Epidermal melanocyte (primary cell): ENCODE measurements at regions not wholly inside any gene's neighbourhood (a gene's known extent, or its start where the extent isn't known, plus 50 kb on each side); places are given as distances from the start of the nearest gene placed in this dataset.

Experiments used
- DNase-seq: peaks from one replicate; pipeline ENCODE4 v3.0.0; 2011; ENCODE audit warnings: low spot score; ENCODE audit not compliant: insufficient read length

GRCh38 chr3:176734146-176734545, 463.1 kb downstream of the TBL1XR1 start:
- DNase-seq: no peak

- no peak for DNase-seq
These were observed 472.9 kb downstream of the TBL1XR1 start for GRCh38 chr3:176724394-176724759.

GRCh38 chr3:176723758-176724393, 473.4 kb downstream of the TBL1XR1 start:
- no peak for DNase-seq

GRCh38 chr3:176714034-176714433, 483.2 kb downstream of the TBL1XR1 start:
- DNase-seq: no peak

GRCh38 chr3:176712191-176712590, 485.1 kb downstream of the TBL1XR1 start:
- no peak for DNase-seq

- DNase-seq: no peak
These were observed 498.0 kb downstream of the TBL1XR1 start for GRCh38 chr3:176699288-176699687.

GRCh38 chr3:176697284-176697889, 499.9 kb downstream of the TBL1XR1 start:
- no peak for DNase-seq

- DNase-seq: no peak
These were observed 500.5 kb downstream of the TBL1XR1 start for GRCh38 chr3:176696816-176697215.

- DNase-seq: no peak
These were observed 504.1 kb downstream of the TBL1XR1 start for GRCh38 chr3:176692966-176693785.

- no peak for DNase-seq
These were observed 504.9 kb downstream of the TBL1XR1 start for GRCh38 chr3:176692199-176692965.

- no peak for DNase-seq
These were observed 507.0 kb downstream of the TBL1XR1 start for GRCh38 chr3:176690083-176690869.

- DNase-seq: no peak
These were observed 509.5 kb downstream of the TBL1XR1 start for GRCh38 chr3:176687754-176688153.

GRCh38 chr3:176683382-176683781, 513.9 kb downstream of the TBL1XR1 start:
- DNase-seq: no peak

GRCh38 chr3:176663837-176664831, 533.1 kb downstream of the TBL1XR1 start:
- DNase-seq: no peak

GRCh38 chr3:176663387-176663786, 533.9 kb downstream of the TBL1XR1 start:
- no peak for DNase-seq

- no peak for DNase-seq
These were observed 535.8 kb downstream of the TBL1XR1 start for GRCh38 chr3:176661432-176661964.

GRCh38 chr3:176655404-176656094, 541.7 kb downstream of the TBL1XR1 start:
- DNase-seq: no peak

- DNase-seq: no peak
These were observed 545.7 kb downstream of the TBL1XR1 start for GRCh38 chr3:176651622-176652021.

- DNase-seq: no peak
These were observed 546.8 kb downstream of the TBL1XR1 start for GRCh38 chr3:176650478-176650877.
